NOMO-1 treated with dmso at 0.1 percent for 144 hours (cell line): ENCODE measurements at regions not wholly inside any gene's neighbourhood (a gene's known extent, or its start where the extent isn't known, plus 50 kb on each side); places are given as distances from the start of the nearest gene placed in this dataset.

Experiments used
- DNase-seq: peaks from one replicate; lab custom pipeline; 2025; ENCODE audit not compliant: unreplicated experiment; lab: John Stamatoyannopoulos, UW

- DNase-seq: no peak
Observed at GRCh38 chr15:94677202-94677790, 445.9 kb downstream of the MCTP2 start.

GRCh38 chr15:94682171-94682570 lies 450.8 kb downstream of the MCTP2 start:
- no peak for DNase-seq

GRCh38 chr15:94683902-94684301 lies 452.5 kb downstream of the MCTP2 start:
- DNase-seq: no peak

DNA sequence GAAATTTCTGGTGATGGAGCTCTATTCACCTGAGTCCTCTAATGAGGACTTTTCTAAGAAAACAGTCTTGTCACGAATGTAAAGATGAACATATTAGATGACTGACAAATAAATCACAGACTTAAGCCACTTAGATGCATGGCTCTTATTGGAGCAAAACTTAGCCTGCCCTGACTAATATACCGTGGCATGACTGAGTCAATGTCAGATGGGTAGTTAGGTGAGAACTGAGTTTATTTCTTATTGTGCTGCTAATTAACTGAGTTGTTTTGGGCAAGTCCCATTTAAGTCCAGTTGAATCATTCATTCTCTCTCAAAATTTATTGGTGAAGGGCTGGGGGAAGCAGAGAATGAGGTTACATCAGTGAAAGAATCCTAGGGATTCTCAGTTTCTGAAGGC lies 459.8 kb downstream of the MCTP2 start:
- no peak for DNase-seq

- DNase-seq: no peak
Observed at GRCh38 chr15:94692710-94693109, 461.3 kb downstream of the MCTP2 start.

GRCh38 chr15:94700211-94700610 lies 468.9 kb downstream of the MCTP2 start:
- DNase-seq: no peak

DNA sequence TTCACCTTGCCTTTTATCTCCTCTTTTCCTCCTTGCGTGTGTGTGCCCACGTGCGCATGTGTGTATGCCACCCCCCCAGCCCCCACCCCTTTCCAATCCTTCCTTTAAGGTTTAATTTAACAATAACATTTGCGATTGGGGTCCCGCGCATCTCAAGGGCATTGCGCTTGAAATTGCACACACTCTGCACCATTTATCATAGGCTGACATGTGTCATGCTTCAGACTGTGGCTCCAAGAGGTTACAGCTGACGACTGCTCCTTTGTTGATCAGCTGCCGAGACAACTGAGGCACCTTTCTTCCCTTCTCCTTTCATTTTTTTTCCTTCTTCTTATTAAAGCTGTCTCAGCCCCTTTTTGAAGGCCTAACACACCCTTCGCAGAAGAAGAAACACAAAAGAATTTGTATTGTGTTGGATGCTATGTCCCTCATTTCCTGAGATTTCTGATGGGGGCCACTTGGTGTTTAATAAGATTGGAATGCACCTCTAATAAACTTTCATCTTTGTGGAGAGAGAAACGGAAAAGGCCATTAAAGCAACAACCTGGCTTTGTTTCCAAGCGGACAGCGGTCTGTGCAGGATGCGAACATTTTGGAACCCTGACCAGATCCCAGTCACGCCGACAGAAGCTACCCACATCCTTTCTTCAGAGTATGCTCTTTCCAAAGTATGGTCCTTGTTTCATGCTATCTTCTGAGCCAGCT lies 470.1 kb downstream of the MCTP2 start:
- no peak for DNase-seq

DNA sequence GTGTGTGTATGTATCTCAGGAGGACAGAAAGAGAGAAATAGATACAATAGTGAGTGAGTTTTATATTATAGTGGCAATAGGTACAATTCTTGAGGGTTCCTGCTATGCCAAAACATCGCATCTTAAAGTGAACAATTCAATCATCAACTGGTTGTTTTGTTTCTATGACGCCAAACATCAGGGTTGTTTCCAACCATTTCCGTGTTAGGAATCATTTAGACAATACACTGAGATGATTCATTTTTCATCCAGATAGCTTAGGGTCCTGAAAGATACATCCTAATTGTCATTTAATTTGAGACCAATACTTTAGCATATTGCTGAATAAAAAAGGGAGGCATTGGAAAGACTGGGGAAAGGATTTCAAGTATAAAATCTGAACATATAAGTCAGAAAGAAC lies 472.2 kb downstream of the MCTP2 start:
- DNase-seq: no peak

- DNase-seq: no peak
Observed at GRCh38 chr15:94704421-94704820, 473.1 kb downstream of the MCTP2 start.

- DNase-seq: no peak
Observed at GRCh38 chr15:94704946-94705345, 473.6 kb downstream of the MCTP2 start.

GRCh38 chr15:94709319-94709718 lies 478.0 kb downstream of the MCTP2 start:
- no peak for DNase-seq

GRCh38 chr15:94722024-94722636 lies 490.8 kb downstream of the MCTP2 start:
- no peak for DNase-seq

GRCh38 chr15:94723801-94724200 lies 492.4 kb downstream of the MCTP2 start:
- DNase-seq: no peak

- DNase-seq: no peak
Observed at GRCh38 chr15:94731286-94731685, 499.9 kb downstream of the MCTP2 start.

DNA sequence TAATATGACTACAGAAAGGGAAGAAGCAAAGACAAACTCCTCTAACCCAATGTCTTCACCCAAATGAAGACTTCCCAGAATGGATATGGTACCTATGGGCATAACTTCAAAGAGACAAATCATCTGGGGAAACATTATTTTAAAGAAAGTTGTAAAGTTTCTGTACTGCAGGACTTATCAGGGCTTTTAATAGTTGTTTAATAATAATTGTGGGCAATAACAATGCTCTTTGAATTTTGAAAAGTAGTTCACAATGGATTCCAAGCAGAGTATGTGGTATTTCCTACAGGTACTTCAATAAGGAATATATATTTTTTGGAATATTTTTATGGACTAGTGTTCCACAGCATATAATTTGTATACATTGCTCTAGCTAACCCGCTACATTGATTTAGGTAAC lies 503.1 kb downstream of the MCTP2 start:
- no peak for DNase-seq

- no peak for DNase-seq
Observed at GRCh38 chr15:94736236-94736635, 504.9 kb downstream of the MCTP2 start.

- no peak for DNase-seq
Observed at GRCh38 chr15:94739639-94740038, 508.3 kb downstream of the MCTP2 start.

DNA sequence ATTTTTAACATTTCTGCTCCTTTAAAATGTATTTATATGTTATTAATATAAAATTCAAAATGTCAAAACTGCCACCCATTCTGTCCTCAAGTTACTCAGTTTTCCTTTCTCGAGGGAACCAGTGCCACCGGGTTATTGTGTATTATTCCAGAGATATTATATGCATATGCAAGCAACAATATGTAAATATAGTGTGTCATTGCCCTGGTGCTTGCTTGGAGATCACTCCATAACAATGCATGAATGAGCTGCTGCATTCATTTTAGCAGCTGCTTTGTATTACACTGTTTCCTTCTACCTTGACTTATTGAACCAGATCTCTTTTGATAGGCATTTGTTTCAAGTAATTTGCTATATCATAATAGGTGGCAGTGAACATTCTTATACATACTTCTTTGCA lies 509.1 kb downstream of the MCTP2 start:
- no peak for DNase-seq

DNA sequence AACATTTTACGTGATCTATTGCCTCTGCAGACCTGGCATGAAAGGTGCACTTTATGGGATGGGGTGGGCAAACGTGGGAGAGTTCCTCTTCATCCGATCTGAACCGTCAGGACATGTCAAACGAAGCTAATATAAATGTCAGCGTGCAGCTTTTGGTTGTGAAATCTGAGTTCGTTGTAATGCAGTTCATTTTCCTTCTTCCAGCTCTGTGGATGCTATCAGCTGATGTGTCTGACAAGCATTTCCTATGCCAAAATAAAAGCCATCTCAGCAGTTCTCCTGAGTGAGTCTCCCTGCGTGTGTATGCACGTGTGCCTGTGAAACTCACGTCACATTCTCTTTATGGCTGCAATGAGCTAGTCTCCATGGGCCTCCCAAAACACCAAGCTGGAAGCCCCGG lies 512.3 kb downstream of the MCTP2 start:
- no peak for DNase-seq

GRCh38 chr15:94744080-94744793 lies 512.9 kb downstream of the MCTP2 start:
- no peak for DNase-seq

GRCh38 chr15:94745371-94745770 lies 514.0 kb downstream of the MCTP2 start:
- no peak for DNase-seq

- DNase-seq: no peak
Observed at GRCh38 chr15:94747510-94747909, 516.1 kb downstream of the MCTP2 start.
